Prostate gland (tissue), 2 donors: ENCODE measurements at regions not wholly inside any gene's neighbourhood (a gene's known extent, or its start where the extent isn't known, plus 50 kb on each side); places are given as distances from the start of the nearest gene placed in this dataset.

ENCODE experiments used
- POLR2A ChIP-seq: fragments of 450-650 bp; IDR thresholded peaks from one replicate; pipeline ENCODE4 v1.6.1; 2016; ENCODE audit warnings: antibody characterized with exemption, mild to moderate bottlenecking
- POLR2AphosphoS5 ChIP-seq: sonication (generic); formaldehyde crosslinking; IDR thresholded peaks from one replicate; pipeline ENCODE4 v1.6.1; 2017; ENCODE audit warnings: antibody characterized with exemption
- TF ChIP-seq, protein P1 (sequence below), 4 experiments: fragments of 200-600 bp in 2 of 4; fragments of 450-650 bp in 2 of 4; sonication (generic) in 2 of 4; IDR thresholded peaks; 1 replicate in 3 of 4; 2 replicates in 1 of 4; pipeline ENCODE4 v1.5.1; 2016 to 2019; ENCODE audit warnings: antibody characterized with exemption in 4 of 4, mild to moderate bottlenecking in 2 of 4, moderate library complexity in 2 of 4

DNA sequence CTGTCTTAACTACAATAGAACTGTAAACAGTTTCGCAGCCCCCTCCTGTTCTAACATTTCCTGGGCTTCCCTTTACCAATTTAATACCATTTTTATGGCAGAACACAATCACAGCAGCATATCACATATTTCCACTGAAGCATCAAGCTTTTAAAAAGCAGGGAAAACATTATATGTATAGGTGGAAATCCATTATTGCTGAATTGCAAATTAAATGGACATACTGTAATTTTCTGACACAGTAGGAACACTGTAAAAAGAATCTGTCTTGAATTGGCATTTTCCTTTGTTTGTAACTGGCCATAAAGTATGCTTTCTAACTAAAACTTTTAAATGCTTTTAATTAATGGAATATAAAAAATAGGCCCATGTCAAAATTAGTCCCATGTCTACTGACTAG lies 1385.8 kb downstream of the SI start:
- TF ChIP-seq, protein P1, sequence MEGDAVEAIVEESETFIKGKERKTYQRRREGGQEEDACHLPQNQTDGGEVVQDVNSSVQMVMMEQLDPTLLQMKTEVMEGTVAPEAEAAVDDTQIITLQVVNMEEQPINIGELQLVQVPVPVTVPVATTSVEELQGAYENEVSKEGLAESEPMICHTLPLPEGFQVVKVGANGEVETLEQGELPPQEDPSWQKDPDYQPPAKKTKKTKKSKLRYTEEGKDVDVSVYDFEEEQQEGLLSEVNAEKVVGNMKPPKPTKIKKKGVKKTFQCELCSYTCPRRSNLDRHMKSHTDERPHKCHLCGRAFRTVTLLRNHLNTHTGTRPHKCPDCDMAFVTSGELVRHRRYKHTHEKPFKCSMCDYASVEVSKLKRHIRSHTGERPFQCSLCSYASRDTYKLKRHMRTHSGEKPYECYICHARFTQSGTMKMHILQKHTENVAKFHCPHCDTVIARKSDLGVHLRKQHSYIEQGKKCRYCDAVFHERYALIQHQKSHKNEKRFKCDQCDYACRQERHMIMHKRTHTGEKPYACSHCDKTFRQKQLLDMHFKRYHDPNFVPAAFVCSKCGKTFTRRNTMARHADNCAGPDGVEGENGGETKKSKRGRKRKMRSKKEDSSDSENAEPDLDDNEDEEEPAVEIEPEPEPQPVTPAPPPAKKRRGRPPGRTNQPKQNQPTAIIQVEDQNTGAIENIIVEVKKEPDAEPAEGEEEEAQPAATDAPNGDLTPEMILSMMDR (IDR thresholded peaks at IDR 0.05) = no peak
- TF ChIP-seq POLR2A (no peak), POLR2AphosphoS5 (no peak)
